ENCODE measurements at regions not wholly inside any gene's neighbourhood (a gene's known extent, or its start where the extent isn't known, plus 50 kb on each side); places are given as distances from the start of the nearest gene placed in this dataset.

- no peak for TF ChIP-seq POLR2A (IDR thresholded peaks at IDR 0.05; ENCODE audit: low read length)
- TF ChIP-seq GATA1 (IDR thresholded peaks at IDR 0.05; ENCODE audit: low read depth, low read length) = no peak
These were observed 155.7 kb upstream of the ZRANB2 start for GRCh38 chr1:71236503-71236902.
